H1 (cell line): ENCODE measurements at regions not wholly inside any gene's neighbourhood (a gene's known extent, or its start where the extent isn't known, plus 50 kb on each side); places are given as distances from the start of the nearest gene placed in this dataset.

Experiments
- CTCF ChIA-PET: fragments of 300-600 bp; sonication (Branson Sonifier 250); formaldehyde crosslinking; loops from one replicate; lab custom pipeline; 2021; ENCODE audit not compliant: partially characterized antibody; lab: Charles Lee
- POLR2A ChIA-PET: fragments of 300-600 bp; sonication (Branson Sonifier 250); formaldehyde crosslinking; loops from one replicate; lab custom pipeline; 2021; ENCODE audit warnings: inconsistent platforms; ENCODE audit not compliant: partially characterized antibody; lab: Charles Lee
- DNase-seq, 2 experiments: peaks; one replicate each; pipeline versions ENCODE4 v3.0.0 to v3.0.0-alpha.2; 2010 to 2022; ENCODE audit warnings: low spot score in 2 of 2, low read depth in 1 of 2, mixed read lengths in 1 of 2
- FAIRE-seq: peaks from 2 replicates; lab custom pipeline; 2011; peaks lifted over from hg19 to GRCh38; lab: Jason Lieb, UNC
- H2AFZ ChIP-seq: 2 replicates; pipeline ENCODE4 v1.8.1; 2012; ENCODE audit warnings: low read length, inconsistent platforms
- H2AK5ac ChIP-seq: 2 replicates; pipeline ENCODE4 v1.6.1; 2013; ENCODE audit warnings: low read depth, low read length
- H2BK120ac ChIP-seq: replicated peaks from 2 replicates; pipeline ENCODE3; 2013; ENCODE audit warnings: low read depth, low read length, inconsistent platforms
- H2BK12ac ChIP-seq: 2 replicates; pipeline ENCODE4 v1.6.1; 2013; ENCODE audit warnings: low read depth, low read length
- H2BK15ac ChIP-seq: 2 replicates; pipeline ENCODE4 v1.6.1; 2013; ENCODE audit warnings: low read length
- H2BK20ac ChIP-seq: 2 replicates; pipeline ENCODE4 v1.6.1; 2013; ENCODE audit warnings: low read length
- H2BK5ac ChIP-seq: 2 replicates; pipeline ENCODE4 v1.6.1; 2013; ENCODE audit warnings: low read depth, low read length
- H3K14ac ChIP-seq: 2 replicates; pipeline ENCODE4 v1.6.1; 2013; ENCODE audit warnings: inconsistent platforms; ENCODE audit not compliant: insufficient read length
- H3K18ac ChIP-seq: 2 replicates; pipeline ENCODE4 v1.6.1; 2013; ENCODE audit warnings: low read length; ENCODE audit errors: extremely low read depth
- H3K23ac ChIP-seq: 2 replicates; pipeline ENCODE4 v1.6.1; 2013; ENCODE audit warnings: inconsistent platforms; ENCODE audit not compliant: insufficient read length
- H3K23me2 ChIP-seq: 2 replicates; pipeline ENCODE4 v1.6.1; 2013; ENCODE audit warnings: low read depth, low read length
- H3K27ac ChIP-seq: 2 replicates; pipeline ENCODE4 v1.6.1; 2011; ENCODE audit warnings: low read depth, low read length, inconsistent platforms
- H3K27me3 ChIP-seq, 4 experiments: replicated peaks in 1 of 4; 1 replicate in 1 of 4; 2 replicates in 3 of 4; pipeline versions ENCODE4 v1.6.1 to v1.8.1; 2011 to 2013; ENCODE audit warnings: low read length in 3 of 4, mild to moderate bottlenecking in 3 of 4, inconsistent platforms in 2 of 4, mixed read lengths in 2 of 4, moderate library complexity in 1 of 4; ENCODE audit not compliant: control insufficient read depth in 3 of 4, insufficient read depth in 3 of 4; ENCODE audit errors: extremely low read depth in 1 of 4
- H3K36me3 ChIP-seq, 4 experiments: 2 replicates each; pipeline versions ENCODE4 v1.6.1 to v1.8.1; 2011 to 2013; ENCODE audit warnings: mild to moderate bottlenecking in 4 of 4, low read length in 3 of 4, moderate library complexity in 2 of 4, control low read depth in 1 of 4, inconsistent platforms in 1 of 4; ENCODE audit not compliant: insufficient read depth in 4 of 4, control insufficient read depth in 2 of 4
- H3K4ac ChIP-seq: replicated peaks from 2 replicates; pipeline ENCODE3; 2013; ENCODE audit warnings: low read length, low read depth, mixed read lengths, inconsistent platforms; ENCODE audit not compliant: insufficient read length
- H3K4me1 ChIP-seq, 4 experiments: replicated peaks in 1 of 4; 1 replicate in 1 of 4; 2 replicates in 3 of 4; pipeline versions ENCODE4 v1.6.1 to v1.8.1; 2011 to 2013; ENCODE audit warnings: low read length in 3 of 4, inconsistent platforms in 2 of 4, mixed read lengths in 1 of 4; ENCODE audit not compliant: insufficient read depth in 4 of 4, control insufficient read depth in 3 of 4
- H3K4me2 ChIP-seq, 2 experiments: 2 replicates each; pipeline versions ENCODE4 v1.6.1 to v1.8.1; 2011 to 2013; ENCODE audit warnings: low read depth in 2 of 2, low read length in 2 of 2, control low read depth in 1 of 2, inconsistent platforms in 1 of 2, mild to moderate bottlenecking in 1 of 2; ENCODE audit not compliant: insufficient read depth in 1 of 2
- H3K4me3 ChIP-seq, 4 experiments: fragments of 200-600, 300-600 bp in 1 of 4; sonication (generic), shearing (Covaris generic), sonication (Bioruptor Twin) in 1 of 4; 2 replicates each; pipeline versions ENCODE4 v1.5.1 to v1.8.1; 2011 to 2016; ENCODE audit warnings: low read length in 4 of 4, low read depth in 3 of 4, control low read depth in 2 of 4, inconsistent platforms in 2 of 4, mild to moderate bottlenecking in 2 of 4, mixed read lengths in 1 of 4, moderate library complexity in 1 of 4; ENCODE audit not compliant: insufficient read depth in 2 of 4; ENCODE audit errors: extremely low read depth in 1 of 4
- H3K56ac ChIP-seq: replicated peaks from 2 replicates; pipeline ENCODE3; 2013; ENCODE audit warnings: low read depth, mild to moderate bottlenecking, mixed read lengths, low read length, inconsistent platforms; ENCODE audit not compliant: insufficient read length
- H3K79me1 ChIP-seq: 2 replicates; pipeline ENCODE4 v1.6.1; 2013; ENCODE audit warnings: low read depth, low read length, control low read depth
- H3K79me2 ChIP-seq, 2 experiments: 2 replicates each; pipeline versions ENCODE4 v1.6.1 to v1.8.1; 2012 to 2013; ENCODE audit warnings: low read length in 2 of 2, mild to moderate bottlenecking in 2 of 2, inconsistent platforms in 1 of 2; ENCODE audit not compliant: insufficient read depth in 2 of 2, control insufficient read depth in 1 of 2
- H3K9ac ChIP-seq, 4 experiments: replicated peaks in 1 of 4; 1 replicate in 1 of 4; 2 replicates in 3 of 4; pipeline versions ENCODE4 v1.6.1 to v1.8.1; 2011 to 2013; ENCODE audit warnings: low read depth in 3 of 4, low read length in 3 of 4, control low read depth in 2 of 4, mild to moderate bottlenecking in 2 of 4, moderate library complexity in 2 of 4, inconsistent platforms in 1 of 4; ENCODE audit errors: extremely low read depth in 1 of 4
- H3K9me3 ChIP-seq, 2 experiments: 2 replicates each; pipeline versions ENCODE4 v1.6.1 to v1.8.1; 2012 to 2013; ENCODE audit warnings: mild to moderate bottlenecking in 2 of 2, moderate library complexity in 2 of 2, control low read depth in 1 of 2, inconsistent platforms in 1 of 2, low read depth in 1 of 2, low read length in 1 of 2, mixed read lengths in 1 of 2; ENCODE audit not compliant: insufficient read depth in 2 of 2
- H4K20me1 ChIP-seq, 2 experiments: replicated peaks in 1 of 2; 2 replicates each; pipeline versions ENCODE3 to v1.8.1; 2011 to 2013; ENCODE audit warnings: inconsistent platforms in 2 of 2, low read length in 2 of 2, mild to moderate bottlenecking in 1 of 2; ENCODE audit not compliant: insufficient read depth in 2 of 2, control insufficient read depth in 1 of 2
- H4K5ac ChIP-seq: 2 replicates; pipeline ENCODE4 v1.6.1; 2013; ENCODE audit warnings: low read length, low read depth, mixed read lengths, inconsistent platforms; ENCODE audit not compliant: insufficient read length
- H4K8ac ChIP-seq: 2 replicates; pipeline ENCODE4 v1.8.0; 2013; ENCODE audit warnings: mild to moderate bottlenecking, moderate library complexity, low read length, inconsistent platforms; ENCODE audit not compliant: insufficient read depth; ENCODE audit errors: extremely low read depth
- H4K91ac ChIP-seq: replicated peaks from 2 replicates; pipeline ENCODE3; 2013; ENCODE audit warnings: low read length, mixed read lengths, inconsistent platforms; ENCODE audit not compliant: insufficient read length
- MAX ChIP-seq: IDR thresholded peaks from 2 replicates; pipeline ENCODE4 v1.6.1; 2012; ENCODE audit warnings: inconsistent platforms
- NRF1 ChIP-seq: IDR thresholded peaks from 2 replicates; pipeline ENCODE4 v1.6.1; 2011; ENCODE audit warnings: mild to moderate bottlenecking, low read depth, low read length, improper control_type of control experiment
- WGBS, 2 experiments: shearing (Covaris generic) in 1 of 2; methylation state at CpG; one replicate each; pipeline versions ENCODE4 v1.1.6 to v1.1.7; 2013 to 2015; ENCODE audit warnings: low lambda C conversion rate in 2 of 2, mixed read lengths in 2 of 2, inconsistent platforms in 1 of 2, low coverage in 1 of 2, missing lambda C conversion rate in 1 of 2; ENCODE audit not compliant: insufficient replicate concordance in 2 of 2, insufficient coverage in 1 of 2, insufficient read length in 1 of 2; ENCODE audit errors: extremely low coverage in 1 of 2, missing lambda C conversion rate in 1 of 2; 5-methylcytosine and 5-hydroxymethylcytosine counted together

- H3K79me2 ChIP-seq: no peaks in the 10 kb centered on the region
- H3K4me1 ChIP-seq: no peaks in the 10 kb centered on the region
- no peak overlapping the region for H2BK15ac ChIP-seq
- no peak overlapping the region for H3K23ac ChIP-seq
- no peak overlapping the region for H3K14ac ChIP-seq
- no peaks in the 10 kb centered on the region for H4K20me1 ChIP-seq
- H3K4me2 ChIP-seq: no peak overlapping the region
- H4K91ac ChIP-seq: no peak overlapping the region
- DNase-seq (no peak), FAIRE-seq (no peak)
- no peak overlapping the region for H3K4me3 ChIP-seq
- no peaks in the 10 kb centered on the region for H3K27me3 ChIP-seq
- H2BK20ac ChIP-seq: no peak overlapping the region
- no peak overlapping the region for H2BK5ac ChIP-seq
- H2AFZ ChIP-seq: no peak overlapping the region
- H3K36me3 ChIP-seq: no peaks in the 10 kb centered on the region
- WGBS, 2 experiments: 90% methylated on average over 1 of the region's 1 CpG; no CpG with 5 or more reads in 1 of the 2 experiments
- no peak overlapping the region for H3K56ac ChIP-seq
- H3K9ac ChIP-seq: no peak overlapping the region
- no peaks in the 10 kb centered on the region for H3K23me2 ChIP-seq
- no peaks in the 10 kb centered on the region for H3K79me1 ChIP-seq
- H4K5ac ChIP-seq: no peak overlapping the region
- H3K9me3 ChIP-seq: no peaks in the 10 kb centered on the region
- no peak overlapping the region for H3K18ac ChIP-seq
- POLR2A ChIA-PET: no interaction called here
- TF ChIP-seq MAX (no peak), NRF1 (no peak)
- no peak overlapping the region for H3K4ac ChIP-seq
- H2BK120ac ChIP-seq: no peak overlapping the region
- no peak overlapping the region for H2BK12ac ChIP-seq
- H4K8ac ChIP-seq: no peak overlapping the region
- CTCF ChIA-PET: no interaction called here
- no peak overlapping the region for H2AK5ac ChIP-seq
- H3K27ac ChIP-seq: no peak overlapping the region
Measured at GRCh38 chr5:54655266-54655665, 137.7 kb downstream of the SNX18 start.
